Pancreas (tissue), 10 donors: ENCODE measurements at regions not wholly inside any gene's neighbourhood (a gene's known extent, or its start where the extent isn't known, plus 50 kb on each side); places are given as distances from the start of the nearest gene placed in this dataset.

ENCODE experiments used
- ATAC-seq, 4 donors: fragments of 200-7000 bp; cut with Tn5 transposase; one replicate each; pipeline versions ENCODE4 v1.8.0 to v1.9.1; 2020; ENCODE audit warnings: mild to moderate bottlenecking in 4 of 4, moderate library complexity in 4 of 4
- DNase-seq, 6 donors: peaks; one replicate each; pipeline ENCODE4 v3.0.0-alpha.2; 2020
- FAIRE-seq: peaks from 2 replicates; lab custom pipeline; 2012; peaks lifted over from hg19 to GRCh38; lab: Jason Lieb, UNC
- H3K27ac ChIP-seq, 4 donors: fragments of 200-600 bp; sonication (generic); 1 replicate in 3 of 4; 2 replicates in 1 of 4; pipeline versions ENCODE4 v1.5.0 to v1.8.0; 2020
- H3K27me3 ChIP-seq, 4 donors: fragments of 200-600 bp; one replicate each; pipeline ENCODE4 v1.8.0; 2021
- H3K36me3 ChIP-seq, 3 donors: fragments of 200-600 bp; sonication (generic) in 1 of 3; one replicate each; pipeline versions ENCODE4 v1.5.0 to v1.8.0; 2020 to 2021
- H3K4me1 ChIP-seq, 3 donors: fragments of 200-600 bp; one replicate each; pipeline ENCODE4 v1.8.0; 2021
- H3K4me3 ChIP-seq, 4 donors: fragments of 200-600 bp; sonication (generic) in 2 of 4; one replicate each; pipeline versions ENCODE4 v1.5.0 to v1.8.0; 2020 to 2021
- H3K9me3 ChIP-seq, 4 donors: fragments of 200-600 bp; one replicate each; pipeline ENCODE4 v1.8.0; 2021
- WGBS, 2 donors: extraction: QIAGEN DNeasy Blood & Tissue Kit; methylation state at CpG; one replicate each; pipeline ENCODE4 v1.1.7; 2013; 5-methylcytosine and 5-hydroxymethylcytosine counted together
- intact Hi-C, 3 donors: fragments of 100-400 bp; cut with DNase I; formaldehyde crosslinking; loops; one replicate each; pipeline versions ENCODE4 v1.11.1 to v1.14.2; 2022
- TF ChIP-seq, protein P1 (sequence below), 4 donors: fragments of 200-600 bp; sonication (generic) in 3 of 4; IDR thresholded peaks; one replicate each; pipeline versions ENCODE4 v1.5.0 to v1.8.0; 2021; ENCODE audit warnings: antibody characterized with exemption in 4 of 4
- donor health status: healthy with polysubstance abuse.
- donor health status: DM: no; HTN: no; CAD: no; lungs with moderate emphysema.
- donor health status: DM: no; HTN: no; CAD: no.
- donor health status: control.
- donor health status: control.
- donor health status: Bipolar disorder and iron deficiency.
- donor health status: DM: yes; HTN: yes; CAD: no.
- donor health status: DM: no; HTN: no; CAD: no.
- donor health status: DM: no; HTN: no; CAD: no.
- donor health status: DM: yes; HTN: yes; CAD: no.

- H3K9me3 ChIP-seq = no peaks in the 10 kb centered on the region
- WGBS, 2 donors = 59% methylated on average over 1 of the region's 1 CpG
- intact Hi-C loops = no loop called here
- FAIRE-seq (no peak), ATAC-seq (no peak), DNase-seq (no peak)
- TF ChIP-seq, protein P1, sequence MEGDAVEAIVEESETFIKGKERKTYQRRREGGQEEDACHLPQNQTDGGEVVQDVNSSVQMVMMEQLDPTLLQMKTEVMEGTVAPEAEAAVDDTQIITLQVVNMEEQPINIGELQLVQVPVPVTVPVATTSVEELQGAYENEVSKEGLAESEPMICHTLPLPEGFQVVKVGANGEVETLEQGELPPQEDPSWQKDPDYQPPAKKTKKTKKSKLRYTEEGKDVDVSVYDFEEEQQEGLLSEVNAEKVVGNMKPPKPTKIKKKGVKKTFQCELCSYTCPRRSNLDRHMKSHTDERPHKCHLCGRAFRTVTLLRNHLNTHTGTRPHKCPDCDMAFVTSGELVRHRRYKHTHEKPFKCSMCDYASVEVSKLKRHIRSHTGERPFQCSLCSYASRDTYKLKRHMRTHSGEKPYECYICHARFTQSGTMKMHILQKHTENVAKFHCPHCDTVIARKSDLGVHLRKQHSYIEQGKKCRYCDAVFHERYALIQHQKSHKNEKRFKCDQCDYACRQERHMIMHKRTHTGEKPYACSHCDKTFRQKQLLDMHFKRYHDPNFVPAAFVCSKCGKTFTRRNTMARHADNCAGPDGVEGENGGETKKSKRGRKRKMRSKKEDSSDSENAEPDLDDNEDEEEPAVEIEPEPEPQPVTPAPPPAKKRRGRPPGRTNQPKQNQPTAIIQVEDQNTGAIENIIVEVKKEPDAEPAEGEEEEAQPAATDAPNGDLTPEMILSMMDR (IDR thresholded peaks at IDR 0.05) = no peak
- H3K4me1 ChIP-seq = no peaks in the 10 kb centered on the region
- H3K27me3 ChIP-seq = peaks cover 0 to 3% (median 0%) of the 10 kb centered on the region in 4 donors
- no peak overlapping the region for H3K4me3 ChIP-seq
- H3K36me3 ChIP-seq = no peaks in the 10 kb centered on the region
- no peak overlapping the region for H3K27ac ChIP-seq
Observed at GRCh38 chr3:132174500-132174899, 139.7 kb upstream of the CPNE4 start.

GRCh38 chr3:132180337-132180791 is 136.8 kb upstream of the ACP3 start:
- no peak for FAIRE-seq
- DNase-seq = no peak
- H3K27ac ChIP-seq = no peak overlapping the region
- no peaks in the 10 kb centered on the region for H3K9me3 ChIP-seq
- no peaks in the 10 kb centered on the region for H3K36me3 ChIP-seq
- 8 to 12% methylated on average over 3 of the region's 3 CpGs for WGBS, 2 donors
- H3K4me1 ChIP-seq = no peaks in the 10 kb centered on the region
- no peak overlapping the region for H3K4me3 ChIP-seq
- intact Hi-C loops = no loop called here
- TF ChIP-seq, protein P1 (IDR thresholded peaks at IDR 0.05) = peak in 2 of 4 donors; percentile 22
- no peaks in the 10 kb centered on the region for H3K27me3 ChIP-seq
- peak in 3 of 4 donors; percentile 62 to 77 (median 70) for ATAC-seq

DNA sequence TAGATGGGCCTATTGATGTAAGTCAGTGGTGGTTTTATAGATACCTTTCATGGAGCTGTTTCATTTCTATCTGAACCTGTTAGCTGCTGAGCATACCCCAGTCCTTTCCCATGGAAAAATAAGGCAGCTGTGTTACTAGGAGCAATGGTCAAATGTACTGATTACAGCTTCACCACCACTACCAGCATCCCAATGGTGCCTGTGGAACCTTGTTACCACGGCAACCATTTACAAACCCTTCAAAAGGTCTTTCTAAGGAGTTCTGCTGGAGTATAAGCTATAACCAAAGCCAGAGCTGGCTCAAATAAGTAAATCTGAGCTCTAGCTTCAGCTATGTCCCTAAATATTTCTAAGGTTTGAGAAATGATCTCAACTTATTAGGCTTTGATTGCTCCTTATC is 133.4 kb upstream of the ACP3 start:
- Histone ChIP-seq H3K36me3 (no peaks in the 10 kb centered on the region), H3K4me3 (no peak overlapping the region), H3K27me3 (no peaks in the 10 kb centered on the region), H3K27ac (no peak overlapping the region), H3K9me3 (no peaks in the 10 kb centered on the region), H3K4me1 (no peaks in the 10 kb centered on the region)
- ATAC-seq = no peak
- 43 to 48% methylated on average over 1 of the region's 1 CpG for WGBS, 2 donors
- TF ChIP-seq, protein P1 (IDR thresholded peaks at IDR 0.05) = no peak
- intact Hi-C loops = no loop called here
- FAIRE-seq = no peak
- no peak for DNase-seq

- no peak overlapping the region for H3K27ac ChIP-seq
- WGBS, 2 donors = 51 to 73% methylated on average over 2 of the region's 2 CpGs
- H3K27me3 ChIP-seq = no peaks in the 10 kb centered on the region
- DNase-seq (no peak), FAIRE-seq (no peak), ATAC-seq (no peak)
- H3K9me3 ChIP-seq = no peaks in the 10 kb centered on the region
- no peaks in the 10 kb centered on the region for H3K4me1 ChIP-seq
- intact Hi-C loops = no loop called here
- TF ChIP-seq, protein P1 (IDR thresholded peaks at IDR 0.05) = no peak
- no peak overlapping the region for H3K4me3 ChIP-seq
- H3K36me3 ChIP-seq = no peaks in the 10 kb centered on the region
Observed at GRCh38 chr3:132187746-132188145, 129.5 kb upstream of the ACP3 start.

DNA sequence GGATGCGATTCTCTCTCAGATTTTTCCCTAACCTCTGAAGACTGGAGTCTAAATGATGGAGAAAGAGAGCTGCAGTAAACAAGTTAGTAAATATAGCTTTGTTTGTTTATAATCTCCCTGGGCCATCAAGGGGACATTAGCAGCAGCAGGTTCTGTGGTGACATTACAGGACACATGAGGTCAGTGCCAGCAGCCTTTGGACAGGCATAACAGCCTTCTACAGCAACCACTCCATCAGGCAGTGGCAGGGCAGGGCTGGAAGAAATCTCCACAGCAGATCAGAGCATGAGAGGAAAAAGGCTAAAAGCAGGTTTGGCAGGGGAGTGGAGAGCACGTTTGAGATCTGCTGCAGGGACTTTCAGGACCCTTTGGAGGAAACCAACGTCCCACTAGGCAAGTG is 127.6 kb upstream of the ACP3 start:
- Histone ChIP-seq H3K9me3 (no peaks in the 10 kb centered on the region), H3K36me3 (no peaks in the 10 kb centered on the region), H3K4me3 (no peak overlapping the region), H3K27me3 (no peaks in the 10 kb centered on the region), H3K4me1 (no peaks in the 10 kb centered on the region), H3K27ac (no peak overlapping the region)
- intact Hi-C loops = no loop called here
- ATAC-seq (no peak), FAIRE-seq (no peak), DNase-seq (no peak)
- TF ChIP-seq, protein P1 (IDR thresholded peaks at IDR 0.05) = no peak
- 39 to 41% methylated on average over 3 of the region's 3 CpGs for WGBS, 2 donors
